ENCODE measurements at regions not wholly inside any gene's neighbourhood (a gene's known extent, or its start where the extent isn't known, plus 50 kb on each side); places are given as distances from the start of the nearest gene placed in this dataset.

GRCh38 chr7:109391240-109391639 is 821.6 kb downstream of the DNAJB9 start:
- H3K27ac ChIP-seq = no peak overlapping the region
- H3K27me3 ChIP-seq = no peaks in the 10 kb centered on the region
- no peaks in the 10 kb centered on the region for H3K4me1 ChIP-seq
- DNase-seq (ENCODE audit: low spot score in 2 of 2) = no peak
- H3K9me3 ChIP-seq = no peaks in the 10 kb centered on the region
- 73 to 92% methylated on average over 3 of the region's 3 CpGs for WGBS, 2 donors
- no peaks in the 10 kb centered on the region for H3K36me3 ChIP-seq
- TF ChIP-seq EP300 (IDR thresholded peaks at IDR 0.05) (no peak), POLR2A (IDR thresholded peaks at IDR 0.05) (no peak), CTCF (IDR thresholded peaks at IDR 0.05) (no peak)
- no peak overlapping the region for H3K4me3 ChIP-seq

DNA sequence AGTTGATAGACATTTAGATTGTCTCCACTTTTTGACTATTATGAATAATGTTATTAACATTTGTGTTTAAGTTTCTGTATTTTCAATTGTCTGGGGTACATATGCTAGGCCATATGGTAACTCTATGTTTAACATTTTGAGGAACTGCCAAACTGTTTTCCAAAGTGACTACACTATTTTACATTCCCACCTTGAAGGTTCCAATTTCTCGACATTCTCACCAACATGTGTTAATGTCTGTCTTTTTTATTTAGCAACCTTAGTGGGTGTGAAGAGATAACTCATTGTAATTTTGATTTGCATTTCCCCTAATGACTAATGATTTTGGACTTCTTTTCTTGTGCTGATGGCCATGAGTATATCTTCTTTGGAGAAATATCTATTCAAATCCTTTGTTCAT is 832.4 kb downstream of the DNAJB9 start:
- WGBS, 2 donors = 86 to 94% methylated on average over 1 of the region's 1 CpG
- no peak for DNase-seq (ENCODE audit: low spot score in 2 of 2)
- Histone ChIP-seq H3K4me3 (no peak overlapping the region), H3K27me3 (no peaks in the 10 kb centered on the region), H3K4me1 (no peaks in the 10 kb centered on the region), H3K9me3 (no peaks in the 10 kb centered on the region), H3K27ac (no peak overlapping the region), H3K36me3 (no peaks in the 10 kb centered on the region)
- no peak for TF ChIP-seq EP300 (IDR thresholded peaks at IDR 0.05)
- TF ChIP-seq CTCF (IDR thresholded peaks at IDR 0.05) = no peak
- no peak for TF ChIP-seq POLR2A (IDR thresholded peaks at IDR 0.05)

- H3K4me1 ChIP-seq = no peaks in the 10 kb centered on the region
- H3K9me3 ChIP-seq = no peaks in the 10 kb centered on the region
- no peak overlapping the region for H3K4me3 ChIP-seq
- DNase-seq (ENCODE audit: low spot score in 2 of 2) = no peak
- 85 to 87% methylated on average over 3 of the region's 3 CpGs for WGBS, 2 donors
- no peak overlapping the region for H3K27ac ChIP-seq
- no peaks in the 10 kb centered on the region for H3K27me3 ChIP-seq
- no peaks in the 10 kb centered on the region for H3K36me3 ChIP-seq
- TF ChIP-seq EP300 (IDR thresholded peaks at IDR 0.05) (no peak), POLR2A (IDR thresholded peaks at IDR 0.05) (no peak), CTCF (IDR thresholded peaks at IDR 0.05) (no peak)
These were observed 838.1 kb downstream of the DNAJB9 start for GRCh38 chr7:109407756-109408155.

GRCh38 chr7:109437957-109438356 is 868.3 kb downstream of the DNAJB9 start:
- no peaks in the 10 kb centered on the region for H3K4me1 ChIP-seq
- no peak for TF ChIP-seq EP300 (IDR thresholded peaks at IDR 0.05)
- no peak for TF ChIP-seq POLR2A (IDR thresholded peaks at IDR 0.05)
- TF ChIP-seq CTCF (IDR thresholded peaks at IDR 0.05) = no peak
- WGBS, 2 donors = 43 to 51% methylated on average over 2 of the region's 2 CpGs
- no peak overlapping the region for H3K27ac ChIP-seq
- no peak overlapping the region for H3K4me3 ChIP-seq
- no peak for DNase-seq (ENCODE audit: low spot score in 2 of 2)
- no peaks in the 10 kb centered on the region for H3K27me3 ChIP-seq
- H3K36me3 ChIP-seq = no peaks in the 10 kb centered on the region
- no peaks in the 10 kb centered on the region for H3K9me3 ChIP-seq

DNA sequence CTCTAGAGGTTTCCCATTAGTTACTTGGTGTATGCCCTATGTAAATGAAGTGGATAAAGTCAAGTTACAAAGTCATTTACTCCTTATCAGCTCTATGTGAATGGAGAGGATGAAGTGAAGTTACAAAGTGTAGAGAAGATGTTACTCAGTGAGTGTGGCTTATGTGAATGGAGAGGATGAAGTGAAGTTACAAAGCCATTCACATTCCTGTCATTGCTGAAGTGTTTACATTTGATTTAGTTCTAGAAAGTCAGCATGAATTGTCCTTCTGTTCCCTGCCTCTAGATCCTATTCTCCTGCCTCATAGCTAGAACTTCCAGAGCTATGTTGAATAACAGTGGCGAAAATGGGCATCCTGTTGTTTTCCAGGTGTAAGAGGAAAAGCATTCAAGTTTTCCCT is 880.1 kb downstream of the DNAJB9 start:
- Histone ChIP-seq H3K9me3 (no peaks in the 10 kb centered on the region), H3K4me3 (no peak overlapping the region), H3K4me1 (no peaks in the 10 kb centered on the region), H3K36me3 (no peaks in the 10 kb centered on the region), H3K27ac (no peak overlapping the region), H3K27me3 (no peaks in the 10 kb centered on the region)
- TF ChIP-seq POLR2A (IDR thresholded peaks at IDR 0.05) (no peak), CTCF (IDR thresholded peaks at IDR 0.05) (no peak), EP300 (IDR thresholded peaks at IDR 0.05) (no peak)
- WGBS, 2 donors = 79 to 88% methylated on average over 1 of the region's 1 CpG
- DNase-seq (ENCODE audit: low spot score in 2 of 2) = no peak
